Mammary epithelial cell (primary cell): ENCODE measurements at regions not wholly inside any gene's neighbourhood (a gene's known extent, or its start where the extent isn't known, plus 50 kb on each side); places are given as distances from the start of the nearest gene placed in this dataset.

Experiments used
- CTCF ChIP-seq, 2 donors: IDR thresholded peaks in 1 of 2; conservative IDR thresholded peaks in 1 of 2; 2 replicates each; pipeline ENCODE4 v1.5.1; 2011 to 2012; ENCODE audit warnings: inconsistent platforms in 2 of 2, low read length in 2 of 2, mild to moderate bottlenecking in 2 of 2, control low read depth in 1 of 2, low read depth in 1 of 2; ENCODE audit not compliant: insufficient read depth in 1 of 2; ENCODE audit errors: extremely low read depth in 1 of 2
- EZH2 ChIP-seq: IDR thresholded peaks from 2 replicates; pipeline ENCODE4 v1.6.1; 2012; ENCODE audit warnings: low read length, inconsistent platforms, borderline replicate concordance

GRCh38 chr3:89624494-89624893, 517.1 kb downstream of the EPHA3 start:
- TF ChIP-seq CTCF (conservative IDR thresholded peaks at IDR 0.05 in 1 of 2, IDR thresholded peaks at IDR 0.05 in 1 of 2; ENCODE audit: extremely low read depth in 1 of 2, insufficient read depth in 1 of 2, low read depth in 1 of 2, low read length in 2 of 2) = no peak
- no peak for TF ChIP-seq EZH2
